ENCODE measurements at regions not wholly inside any gene's neighbourhood (a gene's known extent, or its start where the extent isn't known, plus 50 kb on each side); places are given as distances from the start of the nearest gene placed in this dataset.

GRCh38 chr15:56868170-56868569, 50.3 kb upstream of the TCF12 start:
- DNase-seq (ENCODE audit: low read depth): no peak

- no peak for DNase-seq (ENCODE audit: low read depth)
Observed at GRCh38 chr15:56866803-56867202, 51.6 kb upstream of the TCF12 start.

- DNase-seq (ENCODE audit: low read depth): no peak
Observed at GRCh38 chr15:56857828-56858227, 60.6 kb upstream of the TCF12 start.

- no peak for DNase-seq (ENCODE audit: low read depth)
Observed at GRCh38 chr15:56856934-56857333, 61.5 kb upstream of the TCF12 start.

- DNase-seq (ENCODE audit: low read depth): no peak
Observed at GRCh38 chr15:56844892-56845291, 73.6 kb upstream of the TCF12 start.

GRCh38 chr15:56844471-56844870, 74.0 kb upstream of the TCF12 start:
- no peak for DNase-seq (ENCODE audit: low read depth)

- DNase-seq (ENCODE audit: low read depth): no peak
Observed at GRCh38 chr15:56839641-56840040, 78.8 kb upstream of the TCF12 start.

- DNase-seq (ENCODE audit: low read depth): no peak
Observed at GRCh38 chr15:56839099-56839498, 79.3 kb upstream of the TCF12 start.

- DNase-seq (ENCODE audit: low read depth): no peak
Observed at GRCh38 chr15:56838085-56838484, 80.4 kb upstream of the TCF12 start.

- DNase-seq (ENCODE audit: low read depth): no peak
Observed at GRCh38 chr15:56837273-56837672, 81.2 kb upstream of the TCF12 start.

- no peak for DNase-seq (ENCODE audit: low read depth)
Observed at GRCh38 chr15:56835718-56836171, 82.7 kb upstream of the TCF12 start.

- no peak for DNase-seq (ENCODE audit: low read depth)
Observed at GRCh38 chr15:56832125-56832524, 86.3 kb upstream of the TCF12 start.

GRCh38 chr15:56831467-56832005, 86.9 kb upstream of the TCF12 start:
- no peak for DNase-seq (ENCODE audit: low read depth)

GRCh38 chr15:56824175-56824574, 90.9 kb upstream of the ZNF280D start:
- no peak for DNase-seq (ENCODE audit: low read depth)

- no peak for DNase-seq (ENCODE audit: low read depth)
Observed at GRCh38 chr15:56821721-56822425, 88.6 kb upstream of the ZNF280D start.

GRCh38 chr15:56820333-56820732, 87.0 kb upstream of the ZNF280D start:
- no peak for DNase-seq (ENCODE audit: low read depth)

GRCh38 chr15:56817321-56818080, 84.2 kb upstream of the ZNF280D start:
- DNase-seq (ENCODE audit: low read depth): peak; percentile 80

- no peak for DNase-seq (ENCODE audit: low read depth)
Observed at GRCh38 chr15:56816781-56817180, 83.5 kb upstream of the ZNF280D start.

- no peak for DNase-seq (ENCODE audit: low read depth)
Observed at GRCh38 chr15:56815247-56815646, 81.9 kb upstream of the ZNF280D start.

- no peak for DNase-seq (ENCODE audit: low read depth)
Observed at GRCh38 chr15:56814429-56814828, 81.1 kb upstream of the ZNF280D start.

- no peak for DNase-seq (ENCODE audit: low read depth)
Observed at GRCh38 chr15:56813995-56814394, 80.7 kb upstream of the ZNF280D start.

- DNase-seq (ENCODE audit: low read depth): no peak
Observed at GRCh38 chr15:56812961-56813360, 79.7 kb upstream of the ZNF280D start.

GRCh38 chr15:56812221-56812620, 78.9 kb upstream of the ZNF280D start:
- no peak for DNase-seq (ENCODE audit: low read depth)
